ENCODE measurements at regions not wholly inside any gene's neighbourhood (a gene's known extent, or its start where the extent isn't known, plus 50 kb on each side); places are given as distances from the start of the nearest gene placed in this dataset.

DNA sequence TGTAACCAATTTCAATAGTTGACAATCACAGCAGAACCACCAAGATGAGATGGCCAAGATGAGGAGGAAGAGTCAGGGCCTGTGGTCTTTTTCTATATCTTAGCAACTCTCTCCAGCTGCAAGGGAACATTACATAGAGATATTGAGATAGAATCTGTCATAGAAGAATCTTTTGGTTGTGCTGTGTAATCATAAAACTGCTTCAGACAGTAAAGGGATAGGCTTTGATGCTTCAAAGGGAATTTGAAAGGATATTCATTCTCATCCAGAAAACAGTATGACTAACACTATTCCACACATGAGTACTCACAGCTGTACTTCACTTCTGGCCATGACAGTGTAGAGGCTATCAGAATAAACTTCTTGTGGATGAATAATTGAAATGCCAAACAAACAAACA, 145.9 kb downstream of the YIPF5 start:
- no peaks in the 10 kb centered on the region for H3K9me3 Mint-ChIP-seq (ENCODE audit: unreplicated experiment)
- TF ChIP-seq, protein P1, sequence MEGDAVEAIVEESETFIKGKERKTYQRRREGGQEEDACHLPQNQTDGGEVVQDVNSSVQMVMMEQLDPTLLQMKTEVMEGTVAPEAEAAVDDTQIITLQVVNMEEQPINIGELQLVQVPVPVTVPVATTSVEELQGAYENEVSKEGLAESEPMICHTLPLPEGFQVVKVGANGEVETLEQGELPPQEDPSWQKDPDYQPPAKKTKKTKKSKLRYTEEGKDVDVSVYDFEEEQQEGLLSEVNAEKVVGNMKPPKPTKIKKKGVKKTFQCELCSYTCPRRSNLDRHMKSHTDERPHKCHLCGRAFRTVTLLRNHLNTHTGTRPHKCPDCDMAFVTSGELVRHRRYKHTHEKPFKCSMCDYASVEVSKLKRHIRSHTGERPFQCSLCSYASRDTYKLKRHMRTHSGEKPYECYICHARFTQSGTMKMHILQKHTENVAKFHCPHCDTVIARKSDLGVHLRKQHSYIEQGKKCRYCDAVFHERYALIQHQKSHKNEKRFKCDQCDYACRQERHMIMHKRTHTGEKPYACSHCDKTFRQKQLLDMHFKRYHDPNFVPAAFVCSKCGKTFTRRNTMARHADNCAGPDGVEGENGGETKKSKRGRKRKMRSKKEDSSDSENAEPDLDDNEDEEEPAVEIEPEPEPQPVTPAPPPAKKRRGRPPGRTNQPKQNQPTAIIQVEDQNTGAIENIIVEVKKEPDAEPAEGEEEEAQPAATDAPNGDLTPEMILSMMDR (IDR thresholded peaks at IDR 0.05; ENCODE audit: partially characterized antibody, unreplicated experiment), result no peak
- H3K36me3 Mint-ChIP-seq (ENCODE audit: unreplicated experiment), result peaks cover 6% of the 10 kb centered on the region
- H3K4me1 Mint-ChIP-seq (ENCODE audit: low read depth, unreplicated experiment), result no peaks in the 10 kb centered on the region
- no peak for DNase-seq
- no peak overlapping the region for H3K4me3 Mint-ChIP-seq (ENCODE audit: unreplicated experiment)
- H3K27me3 Mint-ChIP-seq (ENCODE audit: unreplicated experiment), result no peaks in the 10 kb centered on the region
- H3K27ac Mint-ChIP-seq (ENCODE audit: unreplicated experiment), result no peak overlapping the region

DNA sequence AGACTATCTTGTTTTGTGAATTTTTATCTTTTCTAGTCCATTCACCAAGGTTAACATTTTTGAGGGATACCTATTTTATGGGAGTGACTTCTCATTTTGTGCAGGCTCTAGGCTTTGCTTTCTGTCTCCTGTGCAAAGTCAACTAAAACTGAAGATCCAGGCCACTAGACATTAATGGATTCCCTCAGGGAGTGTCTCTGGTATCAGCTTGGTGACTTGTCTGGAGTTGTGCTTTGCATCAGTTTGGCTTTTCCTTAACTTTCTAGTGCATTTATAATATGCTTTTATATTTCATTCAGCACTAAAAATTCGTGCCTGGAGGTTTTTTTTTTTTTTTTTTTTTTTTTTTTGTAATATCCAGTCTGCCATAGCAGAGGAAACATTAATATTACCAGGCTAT, 144.2 kb downstream of the YIPF5 start:
- H3K27me3 Mint-ChIP-seq (ENCODE audit: unreplicated experiment), result no peaks in the 10 kb centered on the region

DNA sequence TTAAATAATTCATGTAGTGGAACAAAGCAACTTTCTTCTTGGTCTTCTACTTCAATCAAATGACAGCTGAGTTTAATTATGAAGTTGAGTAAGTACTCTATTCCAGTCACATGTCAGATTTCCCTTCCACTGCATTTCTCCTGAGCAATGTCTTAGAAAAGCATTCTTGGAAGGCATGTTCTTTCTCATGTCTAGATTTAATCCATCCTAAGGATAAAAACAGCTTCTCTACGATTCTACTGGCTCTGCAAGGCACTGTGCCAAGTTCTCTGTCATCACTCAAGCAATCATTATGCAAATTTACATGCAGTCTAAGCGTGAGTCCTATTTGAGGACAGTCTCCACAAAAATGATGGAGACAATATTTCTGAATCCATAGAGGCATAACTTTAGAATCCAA, 142.4 kb downstream of the YIPF5 start:
- Mint-ChIP-seq H3K4me1 (ENCODE audit: low read depth, unreplicated experiment) (no peaks in the 10 kb centered on the region), H3K4me3 (ENCODE audit: unreplicated experiment) (no peak overlapping the region), H3K27me3 (ENCODE audit: unreplicated experiment) (no peaks in the 10 kb centered on the region), H3K27ac (ENCODE audit: unreplicated experiment) (no peak overlapping the region), H3K9me3 (ENCODE audit: unreplicated experiment) (peaks cover 2% of the 10 kb centered on the region), H3K36me3 (ENCODE audit: unreplicated experiment) (no peaks in the 10 kb centered on the region)
- DNase-seq, result no peak
- TF ChIP-seq, protein P1 (IDR thresholded peaks at IDR 0.05; ENCODE audit: partially characterized antibody, unreplicated experiment), result no peak

More for the DNA sequence above, 144.2 kb downstream of the YIPF5 start:
- DNase-seq, result no peak
- no peaks in the 10 kb centered on the region for H3K36me3 Mint-ChIP-seq (ENCODE audit: unreplicated experiment)
- TF ChIP-seq, protein P1 (IDR thresholded peaks at IDR 0.05; ENCODE audit: partially characterized antibody, unreplicated experiment), result no peak
- no peaks in the 10 kb centered on the region for H3K4me1 Mint-ChIP-seq (ENCODE audit: low read depth, unreplicated experiment)
- H3K27ac Mint-ChIP-seq (ENCODE audit: unreplicated experiment), result no peak overlapping the region
- H3K4me3 Mint-ChIP-seq (ENCODE audit: unreplicated experiment), result no peak overlapping the region
- no peaks in the 10 kb centered on the region for H3K9me3 Mint-ChIP-seq (ENCODE audit: unreplicated experiment)

DNA sequence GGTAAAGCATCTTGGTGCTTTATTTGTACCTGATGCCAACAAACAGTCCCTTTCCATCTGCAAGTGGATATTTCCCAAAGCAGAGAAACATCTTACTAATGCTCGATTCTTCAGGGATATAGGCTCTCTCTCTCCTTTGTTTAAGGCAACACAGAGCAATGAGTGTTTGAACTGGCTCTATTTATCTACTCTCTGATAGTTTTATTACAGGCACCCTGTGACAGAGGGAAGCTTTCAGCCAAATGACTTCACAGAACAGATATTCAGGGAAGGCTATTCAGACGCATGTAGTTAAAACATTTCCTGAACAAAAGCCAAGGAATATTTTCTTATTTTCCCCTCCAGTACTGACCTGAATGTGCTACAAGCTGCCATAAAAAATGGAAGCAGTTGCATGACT, 141.8 kb downstream of the YIPF5 start:
- no peaks in the 10 kb centered on the region for H3K27me3 Mint-ChIP-seq (ENCODE audit: unreplicated experiment)
- DNase-seq, result no peak
- H3K27ac Mint-ChIP-seq (ENCODE audit: unreplicated experiment), result no peak overlapping the region
- TF ChIP-seq, protein P1 (IDR thresholded peaks at IDR 0.05; ENCODE audit: partially characterized antibody, unreplicated experiment), result no peak
- no peak overlapping the region for H3K4me3 Mint-ChIP-seq (ENCODE audit: unreplicated experiment)
- H3K4me1 Mint-ChIP-seq (ENCODE audit: low read depth, unreplicated experiment), result no peaks in the 10 kb centered on the region
- peaks cover 2% of the 10 kb centered on the region for H3K9me3 Mint-ChIP-seq (ENCODE audit: unreplicated experiment)
- no peaks in the 10 kb centered on the region for H3K36me3 Mint-ChIP-seq (ENCODE audit: unreplicated experiment)

DNA sequence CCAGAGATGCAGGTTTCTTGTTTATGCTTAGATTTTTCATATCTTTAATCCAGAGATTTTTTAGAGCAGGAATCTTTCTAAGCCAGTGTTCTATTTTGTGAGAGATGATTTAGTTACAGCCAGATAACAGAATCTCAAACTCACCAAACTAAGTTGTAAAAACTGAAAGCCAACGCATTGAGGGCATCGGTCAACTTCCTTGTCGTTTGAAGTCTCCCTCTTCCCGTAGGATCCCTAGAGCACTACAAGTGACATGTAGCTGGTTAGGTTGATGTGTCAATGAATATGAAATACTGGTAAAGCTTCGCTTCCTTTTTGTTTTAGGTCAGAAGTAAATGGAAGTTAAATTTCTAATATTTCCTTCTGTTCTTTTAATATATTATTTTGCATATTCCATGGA, 139.6 kb downstream of the YIPF5 start:
- Mint-ChIP-seq H3K9me3 (ENCODE audit: unreplicated experiment) (peaks cover 2% of the 10 kb centered on the region), H3K36me3 (ENCODE audit: unreplicated experiment) (no peaks in the 10 kb centered on the region), H3K4me3 (ENCODE audit: unreplicated experiment) (no peak overlapping the region), H3K27me3 (ENCODE audit: unreplicated experiment) (no peaks in the 10 kb centered on the region), H3K27ac (ENCODE audit: unreplicated experiment) (no peak overlapping the region), H3K4me1 (ENCODE audit: low read depth, unreplicated experiment) (no peaks in the 10 kb centered on the region)
- TF ChIP-seq, protein P1 (IDR thresholded peaks at IDR 0.05; ENCODE audit: partially characterized antibody, unreplicated experiment), result no peak
- no peak for DNase-seq

Measured in glutamatergic neuron (in vitro differentiated cells).